ENCODE measurements at regions not wholly inside any gene's neighbourhood (a gene's known extent, or its start where the extent isn't known, plus 50 kb on each side); places are given as distances from the start of the nearest gene placed in this dataset.

GRCh38 chr16:47925811-47926460 is 229.9 kb downstream of the ABCC12 start:
- CTCF ChIA-PET (ENCODE audit: low intra/inter-chr PET ratio, low total read pairs) = no interaction called here
- in situ Hi-C loops (cut with HindIII; ENCODE audit: extremely low pct_ligation_motif_present, low pct_unique_long_range_greater_than_20kb) (no loop called here), intact Hi-C loops (cut with micrococcal nuclease; ENCODE audit: unreplicated experiment) (no loop called here)
- H3K4me1 ChIP-seq (ENCODE audit: insufficient read depth, low read length) = peaks cover under 1% of the 10 kb centered on the region; the same call in 1 of the 2 replicates
- DNase-seq (ENCODE audit: low spot score) (no peak), ATAC-seq (no peak), FAIRE-seq (no peak)
- POLR2A ChIA-PET = no interaction called here
- no peaks in the 10 kb centered on the region for H3K36me3 ChIP-seq (replicated peaks in 1 of 2; ENCODE audit: control insufficient read depth in 1 of 2, insufficient read depth in 2 of 2, low read length in 2 of 2)
- BruUV-seq (replicated peaks) = no TSS peak
- TF ChIP-seq TGIF2 (CRISPR knock-in tag; IDR thresholded peaks at IDR 0.05) (no peak), ATF4 (CRISPR knock-in tag; IDR thresholded peaks at IDR 0.05) (no peak), POLR2AphosphoS5 (IDR thresholded peaks at IDR 0.05; ENCODE audit: low read depth, low read length) (no peak), ZBTB3 (CRISPR knock-in tag; IDR thresholded peaks at IDR 0.05; ENCODE audit: borderline replicate concordance, low read depth) (no peak), MED13 (CRISPR knock-in tag; IDR thresholded peaks at IDR 0.05) (no peak), ZEB1 (IDR thresholded peaks at IDR 0.05; ENCODE audit: insufficient replicate concordance, low read depth) (no peak), ZNF256 (CRISPR knock-in tag; conservative IDR thresholded peaks at IDR 0.05) (no peak), ZNF34 (CRISPR knock-in tag; IDR thresholded peaks at IDR 0.05; ENCODE audit: borderline replicate concordance) (no peak), SP5 (CRISPR knock-in tag; IDR thresholded peaks at IDR 0.05; ENCODE audit: borderline replicate concordance, low read depth) (no peak), CERS6 (CRISPR knock-in tag; IDR thresholded peaks at IDR 0.05) (no peak), REXO4 (CRISPR knock-in tag; IDR thresholded peaks at IDR 0.05; ENCODE audit: borderline replicate concordance) (no peak), KLF11 (CRISPR knock-in tag; IDR thresholded peaks at IDR 0.05) (no peak)
- H4K20me1 ChIP-seq (ENCODE audit: insufficient read depth, low read length) = no peaks in the 10 kb centered on the region
- H2AFZ ChIP-seq (ENCODE audit: low read length) = no peak overlapping the region
- no peak overlapping the region for H3K27ac ChIP-seq (ENCODE audit: extremely low read length, insufficient read depth, low read length)
- peaks cover 0 to 12% of the 10 kb centered on the region in 2 experiments; a peak in 3 of 5 replicates for H3K27me3 ChIP-seq (ENCODE audit: control insufficient read depth in 1 of 2, insufficient read depth in 2 of 2, low read length in 2 of 2)
- 0% methylated on average over 8 of the region's 8 CpGs for WGBS (ENCODE audit: low lambda C conversion rate)
- H3K4me2 ChIP-seq (ENCODE audit: low read depth, low read length) = no peak overlapping the region
- no peaks in the 10 kb centered on the region for H3K9me3 ChIP-seq (ENCODE audit: low read length)
- H3K4me3 ChIP-seq (replicated peaks in 1 of 3; ENCODE audit: insufficient read depth in 1 of 3, low read depth in 2 of 3, low read length in 3 of 3) = no peak overlapping the region
- H3K79me2 ChIP-seq (ENCODE audit: insufficient read depth, low read length) = no peaks in the 10 kb centered on the region
- H3K9ac ChIP-seq (ENCODE audit: insufficient read depth, low read depth, low read length) = no peak overlapping the region
